C4-2B (cell line): ENCODE measurements at regions not wholly inside any gene's neighbourhood (a gene's known extent, or its start where the extent isn't known, plus 50 kb on each side); places are given as distances from the start of the nearest gene placed in this dataset.

ENCODE experiments used
- H3K27ac ChIP-seq: fragments of 450-650 bp; 2 replicates; pipeline ENCODE4 v1.5.1; 2017
- ZFX ChIP-seq: fragments of 450-650 bp; IDR thresholded peaks from 2 replicates; pipeline ENCODE4 v1.6.1; 2017
- TF ChIP-seq, protein P1 (sequence below): fragments of 450-650 bp; conservative IDR thresholded peaks from 2 replicates; pipeline ENCODE4 v1.5.1; 2017; ENCODE audit warnings: mild to moderate bottlenecking

DNA sequence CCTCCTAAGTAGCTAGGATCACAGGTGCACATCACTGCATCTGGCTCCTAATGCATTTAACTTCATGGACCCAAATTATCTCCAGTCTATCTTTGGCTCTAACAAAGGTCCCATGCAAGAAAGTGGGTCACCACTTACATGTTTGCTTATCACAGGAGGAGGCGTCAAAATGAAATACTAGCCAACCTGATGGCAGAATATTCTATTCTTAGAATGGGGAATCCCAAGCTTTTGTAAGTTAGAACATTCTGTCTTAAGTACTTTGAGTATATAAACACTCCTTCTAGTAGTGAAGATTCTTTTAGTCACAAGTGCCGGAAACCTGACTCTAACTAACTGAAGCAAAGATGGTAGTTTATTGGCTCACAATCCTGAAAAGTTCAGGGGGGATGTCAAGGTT lies 72.0 kb upstream of the ADAMTS9 start:
- H3K27ac ChIP-seq = no peak overlapping the region
- TF ChIP-seq, protein P1, sequence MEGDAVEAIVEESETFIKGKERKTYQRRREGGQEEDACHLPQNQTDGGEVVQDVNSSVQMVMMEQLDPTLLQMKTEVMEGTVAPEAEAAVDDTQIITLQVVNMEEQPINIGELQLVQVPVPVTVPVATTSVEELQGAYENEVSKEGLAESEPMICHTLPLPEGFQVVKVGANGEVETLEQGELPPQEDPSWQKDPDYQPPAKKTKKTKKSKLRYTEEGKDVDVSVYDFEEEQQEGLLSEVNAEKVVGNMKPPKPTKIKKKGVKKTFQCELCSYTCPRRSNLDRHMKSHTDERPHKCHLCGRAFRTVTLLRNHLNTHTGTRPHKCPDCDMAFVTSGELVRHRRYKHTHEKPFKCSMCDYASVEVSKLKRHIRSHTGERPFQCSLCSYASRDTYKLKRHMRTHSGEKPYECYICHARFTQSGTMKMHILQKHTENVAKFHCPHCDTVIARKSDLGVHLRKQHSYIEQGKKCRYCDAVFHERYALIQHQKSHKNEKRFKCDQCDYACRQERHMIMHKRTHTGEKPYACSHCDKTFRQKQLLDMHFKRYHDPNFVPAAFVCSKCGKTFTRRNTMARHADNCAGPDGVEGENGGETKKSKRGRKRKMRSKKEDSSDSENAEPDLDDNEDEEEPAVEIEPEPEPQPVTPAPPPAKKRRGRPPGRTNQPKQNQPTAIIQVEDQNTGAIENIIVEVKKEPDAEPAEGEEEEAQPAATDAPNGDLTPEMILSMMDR = no peak
- TF ChIP-seq ZFX = no peak

DNA sequence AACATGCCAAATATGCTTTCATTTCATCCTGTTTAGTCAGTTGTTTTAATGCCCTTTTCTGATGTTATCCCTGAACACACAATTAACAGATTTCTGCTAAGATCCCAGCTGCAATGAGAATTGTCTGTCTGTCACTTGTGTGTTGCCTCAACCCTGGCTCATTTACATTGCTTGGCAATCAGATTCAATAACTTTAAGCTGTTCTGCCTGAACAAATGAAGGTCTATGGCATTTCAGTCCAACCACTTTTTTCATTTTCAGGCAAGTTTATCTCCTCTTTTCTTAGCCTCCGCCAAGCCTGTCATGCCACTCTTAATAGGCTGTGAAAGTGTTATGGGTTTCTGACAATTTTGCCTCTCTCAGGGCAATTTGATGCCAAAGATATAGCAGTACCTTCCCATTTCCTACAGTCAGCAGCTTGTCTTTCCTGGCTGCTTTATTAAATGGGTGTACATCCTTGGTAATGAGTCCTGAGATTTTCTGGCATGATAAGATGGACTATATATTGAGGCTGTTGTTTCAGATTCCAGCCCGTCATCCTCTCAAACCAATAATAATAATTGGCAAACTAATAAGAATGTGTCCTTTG lies 68.7 kb upstream of the ADAMTS9 start:
- no peak overlapping the region for H3K27ac ChIP-seq
- no peak for TF ChIP-seq ZFX
- TF ChIP-seq, protein P1 = no peak

DNA sequence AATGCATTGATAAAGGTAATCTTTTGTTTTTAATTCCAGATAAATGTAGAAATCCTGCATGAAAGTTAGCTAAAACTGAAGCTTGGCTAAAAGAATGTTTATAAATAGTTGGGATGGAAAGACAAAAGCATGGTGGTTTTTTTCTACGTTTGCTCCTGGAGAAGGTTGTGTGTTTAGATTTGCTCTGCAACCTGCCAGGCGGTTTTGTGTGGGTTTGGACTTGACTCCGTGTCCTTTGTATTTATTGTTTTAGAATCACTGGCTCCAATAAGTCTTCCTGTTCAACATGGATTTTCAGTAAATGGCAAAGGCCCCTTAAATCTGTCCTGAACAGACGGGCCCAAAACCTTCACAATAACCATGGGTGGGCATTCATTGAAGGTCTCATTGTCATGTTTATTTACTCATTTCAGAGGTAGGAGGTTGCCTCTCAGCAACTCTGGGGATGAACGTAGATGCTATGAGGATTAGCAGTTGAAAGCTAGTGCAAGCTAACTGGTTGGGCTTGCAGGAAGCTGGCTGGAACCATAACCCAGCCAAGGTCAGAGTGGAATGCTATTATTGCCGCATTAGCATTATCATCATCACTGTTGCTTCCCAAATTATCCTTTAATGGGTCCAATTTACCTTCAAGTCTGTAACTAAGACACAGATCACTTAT lies 60.6 kb upstream of the ADAMTS9 start:
- TF ChIP-seq ZFX = no peak
- TF ChIP-seq, protein P1 = no peak
- H3K27ac ChIP-seq = no peak overlapping the region

DNA sequence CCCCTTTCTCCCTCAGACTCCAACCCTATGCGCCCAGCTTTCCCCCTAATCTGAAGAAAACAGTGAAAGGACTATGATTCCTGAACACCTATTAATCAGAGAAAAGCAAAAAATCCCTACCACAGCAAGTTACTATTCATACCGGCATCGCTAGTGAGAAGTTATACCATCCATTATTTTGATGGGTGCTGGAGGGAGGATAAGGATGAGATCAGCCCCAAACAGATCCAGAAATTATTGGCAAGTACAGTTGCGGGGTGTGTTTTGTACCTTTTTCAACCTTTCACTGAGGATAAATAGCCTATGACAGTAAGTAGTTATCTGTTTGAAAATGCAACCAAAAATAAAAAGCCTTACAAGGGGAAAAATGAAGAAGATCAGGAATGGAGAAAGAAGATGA lies 59.9 kb upstream of the ADAMTS9 start:
- no peak for TF ChIP-seq ZFX
- TF ChIP-seq, protein P1 = no peak
- H3K27ac ChIP-seq = no peak overlapping the region

DNA sequence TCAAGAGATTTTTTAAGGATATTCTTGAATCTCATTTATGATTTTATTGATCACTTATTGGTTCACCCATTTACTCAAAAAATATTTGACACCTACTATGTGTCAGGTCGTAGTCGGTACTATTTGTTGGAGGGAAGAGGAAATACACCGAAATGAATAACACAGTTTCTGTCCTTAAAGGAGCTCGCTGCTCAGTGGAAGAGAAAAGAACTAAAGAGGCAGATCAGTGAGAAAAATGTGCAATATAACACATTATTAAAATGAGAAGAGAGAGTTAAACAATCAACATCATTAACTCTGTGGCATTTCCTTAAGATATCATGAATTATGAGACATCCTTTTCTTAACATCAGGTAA lies 56.1 kb upstream of the ADAMTS9 start:
- H3K27ac ChIP-seq = no peak overlapping the region
- TF ChIP-seq, protein P1 = no peak
- TF ChIP-seq ZFX = no peak

DNA sequence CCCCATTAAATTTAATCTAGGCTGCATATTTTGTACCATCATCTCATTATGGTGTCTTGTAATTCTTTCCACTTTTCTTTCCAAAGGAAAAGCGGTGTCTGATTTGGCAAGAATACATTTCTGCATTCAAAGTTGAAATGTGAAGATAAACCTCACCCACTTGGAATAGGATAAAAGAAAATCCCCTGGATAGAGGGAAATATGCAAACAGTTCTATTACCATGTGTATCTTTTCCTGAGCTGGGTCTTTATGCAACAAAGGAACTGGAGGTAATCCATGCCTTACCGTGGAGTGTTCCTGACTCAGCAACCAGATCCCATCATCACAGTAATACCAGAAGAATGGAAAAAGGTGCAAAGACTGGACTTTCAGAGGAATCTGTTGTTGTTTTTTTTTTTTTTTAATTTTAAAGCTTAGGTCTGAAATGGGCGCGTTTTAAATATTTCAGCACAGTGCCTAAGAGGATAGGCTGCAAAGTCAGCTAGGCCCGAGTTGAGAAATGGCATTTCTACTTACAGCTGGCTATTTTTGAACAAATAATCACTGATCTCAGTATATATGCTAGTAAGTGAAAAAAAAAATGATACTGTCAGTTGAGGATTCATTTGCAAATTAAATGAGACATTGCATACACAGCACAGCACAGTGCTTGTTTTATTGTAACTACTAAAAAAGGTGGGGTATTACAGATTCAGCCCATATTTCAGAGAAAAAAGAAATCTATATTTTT lies 55.5 kb upstream of the ADAMTS9 start:
- TF ChIP-seq, protein P1 = no peak
- no peak for TF ChIP-seq ZFX

DNA sequence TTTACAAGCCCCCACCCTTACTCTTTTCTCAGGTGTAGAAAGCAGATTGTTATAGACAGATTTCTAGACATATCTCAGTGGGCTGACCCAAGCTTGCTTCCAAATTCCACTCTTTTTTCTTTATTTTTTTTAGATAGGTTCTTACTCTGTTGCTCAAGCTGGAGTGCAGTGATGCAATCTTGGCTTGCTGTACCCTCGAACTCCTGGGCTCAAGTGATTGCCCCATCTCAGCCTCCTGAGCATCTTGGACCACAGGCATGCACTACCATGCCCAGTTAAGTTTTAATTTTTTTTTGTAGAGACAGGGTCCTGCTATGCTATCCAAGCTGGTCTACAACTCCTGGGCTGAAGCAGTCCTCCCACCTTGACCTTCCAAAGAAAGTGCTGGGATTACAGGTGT lies 53.5 kb upstream of the ADAMTS9 start:
- no peak overlapping the region for H3K27ac ChIP-seq
- TF ChIP-seq ZFX = no peak
- TF ChIP-seq, protein P1 = no peak

More for the DNA sequence above, 55.5 kb upstream of the ADAMTS9 start:
- no peak overlapping the region for H3K27ac ChIP-seq
